Neural cell (in vitro differentiated cells): ENCODE measurements at regions not wholly inside any gene's neighbourhood (a gene's known extent, or its start where the extent isn't known, plus 50 kb on each side); places are given as distances from the start of the nearest gene placed in this dataset.
"Not testable (repeated sequence)": the region's sequence is repeated elsewhere in the genome, so short reads cannot be mapped to it uniquely, and the experiment has no call there.

Source experiments
- H2AFZ ChIP-seq: fragments of 200-600, 300-800 bp; sonication (generic), shearing (Covaris generic); 2 replicates; pipeline ENCODE4 v1.6.0; 2014; ENCODE audit warnings: low read depth, mild to moderate bottlenecking, antibody characterized with exemption, low read length, moderate library complexity
- H3F3A ChIP-seq: fragments of 200-600 bp; shearing (Covaris generic); 2 replicates; pipeline ENCODE4 v1.6.1; 2016; ENCODE audit warnings: mild to moderate bottlenecking, moderate library complexity, mixed read lengths, antibody characterized with exemption, low read length; ENCODE audit not compliant: insufficient read depth, poor library complexity, severe bottlenecking
- H3K27ac ChIP-seq: fragments of 200-600, 300-800 bp; sonication (generic), shearing (Covaris generic); 2 replicates; pipeline ENCODE4 v1.5.1; 2014; ENCODE audit warnings: mild to moderate bottlenecking, low read length, moderate library complexity
- H3K27me3 ChIP-seq: fragments of 300-800, 200-600 bp; sonication (generic), shearing (Covaris generic); 2 replicates; pipeline ENCODE4 v1.6.0; 2014; ENCODE audit warnings: mild to moderate bottlenecking, low read depth, low read length, moderate library complexity; ENCODE audit not compliant: insufficient read depth
- H3K36me3 ChIP-seq: fragments of 300-800, 200-600 bp; sonication (generic), shearing (Covaris generic); 2 replicates; pipeline ENCODE4 v1.5.1; 2014; ENCODE audit warnings: mild to moderate bottlenecking, antibody characterized with exemption, low read length, moderate library complexity; ENCODE audit not compliant: insufficient read depth
- H3K4me2 ChIP-seq: fragments of 300-800, 200-600 bp; sonication (generic), shearing (Covaris generic); 2 replicates; pipeline ENCODE4 v1.6.0; 2014; ENCODE audit warnings: mild to moderate bottlenecking, low read length
- H3K4me3 ChIP-seq: fragments of 300-800, 200-600 bp; sonication (generic), shearing (Covaris generic); 2 replicates; pipeline ENCODE4 v1.5.1; 2014; ENCODE audit warnings: mild to moderate bottlenecking, low read length, moderate library complexity
- H3K79me2 ChIP-seq: fragments of 200-600 bp; shearing (Covaris generic); replicated peaks from 2 replicates; pipeline ENCODE4 v1.6.0; 2014; ENCODE audit warnings: mild to moderate bottlenecking, low read length, moderate library complexity; ENCODE audit not compliant: insufficient read depth
- H3K9ac ChIP-seq: fragments of 300-800, 200-600 bp; sonication (generic), shearing (Covaris generic); 2 replicates; pipeline ENCODE4 v1.6.1; 2016; ENCODE audit warnings: mild to moderate bottlenecking, low read length, mixed read lengths
- H3K9me2 ChIP-seq: fragments of 200-600 bp; shearing (Covaris generic); 2 replicates; pipeline ENCODE4 v1.6.1; 2016; ENCODE audit warnings: mild to moderate bottlenecking, low read length, mixed read lengths; ENCODE audit not compliant: insufficient read depth
- H3K9me3 ChIP-seq: fragments of 200-600, 300-800 bp; sonication (generic), shearing (Covaris generic); 2 replicates; pipeline ENCODE4 v1.6.1; 2016; ENCODE audit warnings: mild to moderate bottlenecking, mixed run types, low read length, moderate library complexity, mixed read lengths
- H4K20me1 ChIP-seq: fragments of 200-600 bp; shearing (Covaris generic); 2 replicates; pipeline ENCODE4 v1.6.1; 2016; ENCODE audit warnings: mild to moderate bottlenecking, mixed run types; ENCODE audit not compliant: insufficient read depth
- CTCF ChIP-seq: fragments of 450-650 bp; IDR thresholded peaks from 2 replicates; pipeline ENCODE4 v1.5.1; 2014; ENCODE audit warnings: antibody characterized with exemption, mild to moderate bottlenecking, moderate library complexity; ENCODE audit not compliant: poor library complexity, severe bottlenecking
- EP300 ChIP-seq: fragments of 450-650 bp; conservative IDR thresholded peaks from 2 replicates; pipeline ENCODE4 v1.6.1; 2014; ENCODE audit warnings: antibody characterized with exemption, mild to moderate bottlenecking, moderate library complexity; ENCODE audit not compliant: poor library complexity, severe bottlenecking
- EZH2 ChIP-seq: fragments of 200-600, 300-800 bp; shearing (Covaris generic), sonication (generic); IDR thresholded peaks from 2 replicates; pipeline ENCODE4 v1.6.1; 2014; ENCODE audit warnings: antibody characterized with exemption, low read length, borderline replicate concordance, mild to moderate bottlenecking; ENCODE audit not compliant: insufficient read depth, poor library complexity, severe bottlenecking
- MXI1 ChIP-seq: fragments of 450-650 bp; conservative IDR thresholded peaks from 2 replicates; pipeline ENCODE4 v1.6.1; 2014; ENCODE audit warnings: antibody characterized with exemption, mild to moderate bottlenecking; ENCODE audit not compliant: poor library complexity, severe bottlenecking
- POLR2AphosphoS5 ChIP-seq: IDR thresholded peaks from 2 replicates; pipeline ENCODE4 v1.6.1; 2012
- RAD21 ChIP-seq: fragments of 450-650 bp; conservative IDR thresholded peaks from 2 replicates; pipeline ENCODE4 v1.6.1; 2014; ENCODE audit warnings: antibody characterized with exemption, mild to moderate bottlenecking, moderate library complexity
- TAF1 ChIP-seq: IDR thresholded peaks from 2 replicates; pipeline ENCODE4 v1.6.1; 2012; ENCODE audit warnings: low read depth
- TF ChIP-seq, protein P1 (sequence below): IDR thresholded peaks from 2 replicates; pipeline ENCODE4 v1.6.1; 2012; ENCODE audit warnings: borderline replicate concordance

DNA sequence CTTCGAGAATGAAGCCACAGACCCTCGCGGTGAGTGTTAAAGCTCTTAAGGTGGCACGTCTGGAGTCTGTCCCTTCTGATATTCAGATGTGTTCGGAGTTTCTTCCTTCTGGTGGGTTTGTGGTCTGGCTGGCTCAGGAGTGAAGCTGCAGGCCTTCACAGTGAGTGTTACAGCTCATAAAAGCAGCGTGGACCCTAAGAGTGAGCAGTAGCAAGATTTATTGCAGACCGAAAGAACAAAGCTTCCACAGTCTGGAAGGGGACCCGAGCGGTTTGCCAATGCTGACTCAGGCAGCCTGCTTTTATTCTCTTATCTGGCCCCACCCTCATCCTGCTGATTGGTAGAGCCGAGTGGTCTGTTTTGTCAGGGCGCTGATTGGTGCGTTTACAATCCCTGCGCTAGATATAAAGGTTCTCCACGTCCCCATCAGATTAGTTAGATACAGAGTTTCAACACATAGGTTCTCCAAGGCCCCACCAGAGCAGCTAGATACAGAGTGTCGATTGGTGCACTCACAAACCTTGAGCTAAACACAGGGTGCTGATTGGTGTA, 758.1 kb downstream of the SLC6A15 start:
- H3K4me3 ChIP-seq, H2AFZ ChIP-seq, H3K9me3 ChIP-seq, H3K27me3 ChIP-seq, H3K9me2 ChIP-seq, H3K4me2 ChIP-seq, H3K9ac ChIP-seq, H4K20me1 ChIP-seq, H3F3A ChIP-seq, H3K36me3 ChIP-seq, H3K79me2 ChIP-seq, H3K27ac ChIP-seq: not testable (repeated sequence)

DNA sequence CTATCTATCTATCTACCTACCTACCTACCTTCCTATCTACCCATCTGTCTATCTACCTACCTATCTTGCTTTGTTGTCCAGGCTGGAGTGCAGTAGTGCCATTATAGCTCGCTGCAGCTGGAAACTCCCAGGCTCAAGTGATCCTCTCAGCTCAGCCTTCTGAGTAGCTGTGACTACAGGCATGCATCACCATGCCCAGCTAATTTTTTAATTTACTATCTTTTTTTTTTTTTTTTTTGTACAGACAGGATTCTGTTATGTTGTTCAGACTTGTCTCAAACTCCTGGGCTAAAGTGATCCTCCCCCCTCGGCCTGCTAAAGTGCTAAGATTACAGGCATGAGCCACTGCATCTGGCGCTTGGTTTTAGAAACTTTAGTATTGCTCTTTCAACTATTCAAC, 762.4 kb downstream of the SLC6A15 start:
- Histone ChIP-seq H3K79me2 (no peaks in the 10 kb centered on the region), H3K4me3 (no peak overlapping the region), H3K27ac (no peak overlapping the region), H3K36me3 (no peaks in the 10 kb centered on the region), H3F3A (no peaks in the 10 kb centered on the region), H2AFZ (no peak overlapping the region), H3K9me2 (no peaks in the 10 kb centered on the region), H4K20me1 (no peaks in the 10 kb centered on the region), H3K27me3 (no peaks in the 10 kb centered on the region), H3K4me2 (no peak overlapping the region), H3K9me3 (no peaks in the 10 kb centered on the region), H3K9ac (no peak overlapping the region)
- TF ChIP-seq EP300 (no peak), CTCF (no peak), RAD21 (no peak), TAF1 (no peak), POLR2AphosphoS5 (no peak), EZH2 (no peak), MXI1 (no peak)
- TF ChIP-seq, protein P1, sequence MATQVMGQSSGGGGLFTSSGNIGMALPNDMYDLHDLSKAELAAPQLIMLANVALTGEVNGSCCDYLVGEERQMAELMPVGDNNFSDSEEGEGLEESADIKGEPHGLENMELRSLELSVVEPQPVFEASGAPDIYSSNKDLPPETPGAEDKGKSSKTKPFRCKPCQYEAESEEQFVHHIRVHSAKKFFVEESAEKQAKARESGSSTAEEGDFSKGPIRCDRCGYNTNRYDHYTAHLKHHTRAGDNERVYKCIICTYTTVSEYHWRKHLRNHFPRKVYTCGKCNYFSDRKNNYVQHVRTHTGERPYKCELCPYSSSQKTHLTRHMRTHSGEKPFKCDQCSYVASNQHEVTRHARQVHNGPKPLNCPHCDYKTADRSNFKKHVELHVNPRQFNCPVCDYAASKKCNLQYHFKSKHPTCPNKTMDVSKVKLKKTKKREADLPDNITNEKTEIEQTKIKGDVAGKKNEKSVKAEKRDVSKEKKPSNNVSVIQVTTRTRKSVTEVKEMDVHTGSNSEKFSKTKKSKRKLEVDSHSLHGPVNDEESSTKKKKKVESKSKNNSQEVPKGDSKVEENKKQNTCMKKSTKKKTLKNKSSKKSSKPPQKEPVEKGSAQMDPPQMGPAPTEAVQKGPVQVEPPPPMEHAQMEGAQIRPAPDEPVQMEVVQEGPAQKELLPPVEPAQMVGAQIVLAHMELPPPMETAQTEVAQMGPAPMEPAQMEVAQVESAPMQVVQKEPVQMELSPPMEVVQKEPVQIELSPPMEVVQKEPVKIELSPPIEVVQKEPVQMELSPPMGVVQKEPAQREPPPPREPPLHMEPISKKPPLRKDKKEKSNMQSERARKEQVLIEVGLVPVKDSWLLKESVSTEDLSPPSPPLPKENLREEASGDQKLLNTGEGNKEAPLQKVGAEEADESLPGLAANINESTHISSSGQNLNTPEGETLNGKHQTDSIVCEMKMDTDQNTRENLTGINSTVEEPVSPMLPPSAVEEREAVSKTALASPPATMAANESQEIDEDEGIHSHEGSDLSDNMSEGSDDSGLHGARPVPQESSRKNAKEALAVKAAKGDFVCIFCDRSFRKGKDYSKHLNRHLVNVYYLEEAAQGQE: no peak

GRCh38 chr12:84148335-84148734, 764.3 kb downstream of the SLC6A15 start:
- no peak overlapping the region for H3K4me3 ChIP-seq
- H4K20me1 ChIP-seq: no peaks in the 10 kb centered on the region
- no peaks in the 10 kb centered on the region for H3K36me3 ChIP-seq
- H2AFZ ChIP-seq: no peak overlapping the region
- no peaks in the 10 kb centered on the region for H3K79me2 ChIP-seq
- no peaks in the 10 kb centered on the region for H3K27me3 ChIP-seq
- H3K27ac ChIP-seq: no peak overlapping the region
- no peaks in the 10 kb centered on the region for H3K9me3 ChIP-seq
- no peak overlapping the region for H3K4me2 ChIP-seq
- TF ChIP-seq EZH2 (no peak), CTCF (no peak), RAD21 (no peak)
- TF ChIP-seq, protein P1: no peak
- H3K9me2 ChIP-seq: no peaks in the 10 kb centered on the region
- H3K9ac ChIP-seq: no peak overlapping the region
- H3F3A ChIP-seq: no peaks in the 10 kb centered on the region
